GM23338 (cell line): ENCODE measurements at regions not wholly inside any gene's neighbourhood (a gene's known extent, or its start where the extent isn't known, plus 50 kb on each side); places are given as distances from the start of the nearest gene placed in this dataset.

Experiments used
- ATAC-seq: fragments of 200-7000 bp; cut with Tn5 transposase; 3 replicates; pipeline ENCODE4 v1.9.1; 2020
- DNase-seq: peaks from one replicate; pipeline ENCODE4 v3.0.0-alpha.2; 2015; ENCODE audit warnings: low spot score
- H2AFZ ChIP-seq: fragments of 200-600 bp; sonication (generic); 2 replicates; pipeline ENCODE4 v1.8.0; 2016; ENCODE audit warnings: antibody characterized with exemption, mild to moderate bottlenecking, moderate library complexity
- H3F3A ChIP-seq: fragments of 200-600 bp; sonication (generic); replicated peaks from 2 replicates; pipeline ENCODE4 v1.8.0; 2017; ENCODE audit warnings: antibody characterized with exemption, mixed run types, low read depth
- H3K27ac ChIP-seq: fragments of 200-600 bp; sonication (generic); 2 replicates; pipeline ENCODE4 v1.6.1; 2016; ENCODE audit warnings: low read depth
- H3K27me3 ChIP-seq: fragments of 200-600 bp; sonication (generic); 2 replicates; pipeline ENCODE4 v1.8.0; 2016; ENCODE audit warnings: mild to moderate bottlenecking, mixed run types, moderate library complexity; ENCODE audit not compliant: insufficient read depth
- H3K36me3 ChIP-seq: fragments of 200-600 bp; sonication (generic); 2 replicates; pipeline ENCODE4 v1.8.0; 2016; ENCODE audit warnings: mild to moderate bottlenecking; ENCODE audit not compliant: insufficient read depth
- H3K4me1 ChIP-seq: fragments of 200-600 bp; sonication (generic); 2 replicates; pipeline ENCODE4 v1.8.0; 2016; ENCODE audit warnings: mild to moderate bottlenecking, moderate library complexity; ENCODE audit not compliant: insufficient read depth
- H3K4me2 ChIP-seq: fragments of 200-600 bp; sonication (generic); 2 replicates; pipeline ENCODE4 v1.7.1; 2017; ENCODE audit warnings: mixed run types
- H3K4me3 ChIP-seq: fragments of 200-600 bp; sonication (generic); 2 replicates; pipeline ENCODE4 v1.6.1; 2016; ENCODE audit warnings: mixed run types
- H3K79me2 ChIP-seq: fragments of 200-600 bp; sonication (generic); replicated peaks from 2 replicates; pipeline ENCODE4 v1.8.0; 2017; ENCODE audit warnings: mild to moderate bottlenecking; ENCODE audit not compliant: insufficient read depth
- H3K9me2 ChIP-seq: fragments of 200-600 bp; sonication (generic); 2 replicates; pipeline ENCODE4 v1.8.0; 2017; ENCODE audit not compliant: insufficient read depth
- H4K20me1 ChIP-seq: fragments of 200-600 bp; sonication (generic); replicated peaks from 2 replicates; pipeline ENCODE4 v1.8.0; 2017; ENCODE audit warnings: mild to moderate bottlenecking; ENCODE audit not compliant: insufficient read depth
- H3K27ac Mint-ChIP-seq: 2 replicates; pipeline ENCODE4 v1.8.0; 2020; ENCODE audit warnings: inconsistent platforms, mild to moderate bottlenecking, moderate library complexity, mixed read lengths
- H3K27me3 Mint-ChIP-seq: 3 replicates; pipeline ENCODE4 v1.8.0; 2022; ENCODE audit warnings: low read depth, mild to moderate bottlenecking, moderate library complexity, mixed read lengths, inconsistent platforms; ENCODE audit not compliant: insufficient read depth, poor library complexity
- H3K36me3 Mint-ChIP-seq: 3 replicates; pipeline ENCODE4 v1.8.0; 2021; ENCODE audit warnings: low read depth, mild to moderate bottlenecking, inconsistent platforms, moderate library complexity, mixed read lengths
- H3K4me1 Mint-ChIP-seq: 3 replicates; pipeline ENCODE4 v1.8.0; 2020; ENCODE audit warnings: mild to moderate bottlenecking, inconsistent platforms, mixed read lengths
- H3K4me3 Mint-ChIP-seq: 3 replicates; pipeline ENCODE4 v1.8.0; 2021; ENCODE audit warnings: moderate library complexity, mild to moderate bottlenecking, inconsistent platforms, mixed read lengths
- H3K9me3 Mint-ChIP-seq: 3 replicates; pipeline ENCODE4 v1.8.0; 2020; ENCODE audit warnings: moderate library complexity, mild to moderate bottlenecking, inconsistent platforms, mixed read lengths
- CREB1 ChIP-seq: fragments of 250-450 bp; sonication (Bioruptor Pico); IDR thresholded peaks from 2 replicates; pipeline ENCODE4 v1.5.0; 2020; ENCODE audit warnings: low read depth, mild to moderate bottlenecking, moderate library complexity
- CTCF ChIP-seq, 2 experiments: fragments of 200-600 bp in 1 of 2; sonication (generic) in 1 of 2; conservative IDR thresholded peaks; 2 replicates each; pipeline versions ENCODE4 v1.5.1 to v1.6.1; 2016 to 2017; ENCODE audit warnings: antibody characterized with exemption in 2 of 2, low read depth in 2 of 2, mild to moderate bottlenecking in 2 of 2, moderate library complexity in 1 of 2
- ETS1 ChIP-seq: IDR thresholded peaks from 2 replicates; pipeline ENCODE4 v1.6.1; 2016; ENCODE audit warnings: antibody characterized with exemption
- EZH2 ChIP-seq: fragments of 200-600 bp; sonication (generic); IDR thresholded peaks from one replicate; pipeline ENCODE4 v1.8.0; 2017; ENCODE audit warnings: antibody characterized with exemption, mild to moderate bottlenecking, low read depth; ENCODE audit not compliant: unreplicated experiment
- EZH2phosphoT487 ChIP-seq: fragments of 200-600 bp; sonication (generic); IDR thresholded peaks from one replicate; pipeline ENCODE4 v1.8.1; 2018; ENCODE audit warnings: antibody characterized with exemption; ENCODE audit not compliant: unreplicated experiment
- JUNB ChIP-seq: IDR thresholded peaks from one replicate; pipeline ENCODE4 v1.6.1; 2016; ENCODE audit warnings: antibody characterized with exemption; ENCODE audit not compliant: unreplicated experiment
- NANOG ChIP-seq: IDR thresholded peaks from 2 replicates; pipeline ENCODE4 v1.6.1; 2016; ENCODE audit warnings: antibody characterized with exemption, borderline replicate concordance
- POLR2AphosphoS5 ChIP-seq: IDR thresholded peaks from 2 replicates; pipeline ENCODE4 v1.6.1; 2016; ENCODE audit warnings: antibody characterized with exemption, low read depth
- REST ChIP-seq: IDR thresholded peaks from one replicate; pipeline ENCODE4 v1.6.1; 2018; ENCODE audit warnings: antibody characterized with exemption; ENCODE audit not compliant: unreplicated experiment
- STAT1 ChIP-seq: IDR thresholded peaks from one replicate; pipeline ENCODE4 v1.6.1; 2016; ENCODE audit warnings: antibody characterized with exemption; ENCODE audit not compliant: unreplicated experiment
- ZNF114 ChIP-seq: fragments of 250-450 bp; sonication (Bioruptor Pico); IDR thresholded peaks from 2 replicates; pipeline ENCODE4 v1.5.0; 2020; ENCODE audit warnings: mild to moderate bottlenecking, moderate library complexity
- ZNF331 ChIP-seq: fragments of 250-450 bp; sonication (Bioruptor Pico); IDR thresholded peaks from 2 replicates; pipeline ENCODE4 v1.5.0; 2020; ENCODE audit warnings: low read depth, mild to moderate bottlenecking, moderate library complexity
- ZNF462 ChIP-seq: fragments of 250-450 bp; sonication (Bioruptor Pico); IDR thresholded peaks from 2 replicates; pipeline ENCODE4 v1.5.0; 2020; ENCODE audit warnings: mild to moderate bottlenecking, moderate library complexity

GRCh38 chr11:28393348-28393747 is 285.2 kb downstream of the METTL15 start:
- Histone ChIP-seq H4K20me1 (no peaks in the 10 kb centered on the region), H3K4me1 (no peaks in the 10 kb centered on the region), H3K36me3 (no peaks in the 10 kb centered on the region), H3F3A (no peaks in the 10 kb centered on the region), H3K9me2 (no peaks in the 10 kb centered on the region), H2AFZ (no peak overlapping the region), H3K4me3 (no peak overlapping the region), H3K27me3 (no peaks in the 10 kb centered on the region), H3K79me2 (no peaks in the 10 kb centered on the region), H3K4me2 (no peak overlapping the region), H3K27ac (no peak overlapping the region)
- no peaks in the 10 kb centered on the region for H3K9me3 Mint-ChIP-seq
- no peak overlapping the region for H3K27ac Mint-ChIP-seq
- ATAC-seq (no peak), DNase-seq (no peak)
- H3K27me3 Mint-ChIP-seq = peaks cover 2% of the 10 kb centered on the region
- no peak overlapping the region for H3K4me3 Mint-ChIP-seq
- no peak for TF ChIP-seq ETS1
- TF ChIP-seq CTCF (conservative IDR thresholded peaks at IDR 0.05; ENCODE audit: low read depth in 2 of 2) = no peak
- no peak for TF ChIP-seq EZH2phosphoT487
- TF ChIP-seq ZNF331 = no peak
- no peak for TF ChIP-seq CREB1
- no peak for TF ChIP-seq EZH2
- no peak for TF ChIP-seq POLR2AphosphoS5
- no peak for TF ChIP-seq REST
- no peak for TF ChIP-seq ZNF462 (CRISPR knock-in tag)
- no peak for TF ChIP-seq ZNF114
- no peak for TF ChIP-seq NANOG
- TF ChIP-seq STAT1 = no peak
- TF ChIP-seq JUNB = no peak
- H3K36me3 Mint-ChIP-seq = no peaks in the 10 kb centered on the region
- no peaks in the 10 kb centered on the region for H3K4me1 Mint-ChIP-seq
